ENCODE measurements at regions not wholly inside any gene's neighbourhood (a gene's known extent, or its start where the extent isn't known, plus 50 kb on each side); places are given as distances from the start of the nearest gene placed in this dataset.

- TF ChIP-seq MAX (IDR thresholded peaks at IDR 0.05) (peak; percentile 19), CTBP2 (IDR thresholded peaks at IDR 0.05; ENCODE audit: borderline replicate concordance, insufficient read depth, insufficient read length, low read length) (peak; percentile 96), E2F6 (IDR thresholded peaks at IDR 0.05) (peak; percentile 52; the same call in 1 of the 2 replicates), TBP (IDR thresholded peaks at IDR 0.05; ENCODE audit: low read depth, low read length) (peak; percentile 18; the same call in 1 of the 2 replicates), KDM1A (IDR thresholded peaks at IDR 0.05; ENCODE audit: borderline replicate concordance, low read length) (peak; percentile 63; the same call in 1 of the 2 replicates), CEBPB (IDR thresholded peaks at IDR 0.05; ENCODE audit: low read depth, low read length) (no peak), TAF7 (optimal IDR thresholded peaks at IDR 0.05; ENCODE audit: borderline replicate concordance, low read depth, low read length) (no peak), RFX5 (IDR thresholded peaks at IDR 0.05; ENCODE audit: borderline replicate concordance, low read depth, low read length) (no peak), EZH2 (IDR thresholded peaks at IDR 0.05; ENCODE audit: low read depth, low read length, severe bottlenecking) (peak; percentile 85), ASH2L (IDR thresholded peaks at IDR 0.05; ENCODE audit: low read length) (peak; percentile 75), SP2 (IDR thresholded peaks at IDR 0.05; ENCODE audit: low read length) (no peak), JUND (IDR thresholded peaks at IDR 0.05; ENCODE audit: low read length) (no peak), USF2 (IDR thresholded peaks at IDR 0.05; ENCODE audit: low read length) (no peak), ATF2 (IDR thresholded peaks at IDR 0.05; ENCODE audit: low read length) (no peak), BRCA1 (IDR thresholded peaks at IDR 0.05; ENCODE audit: low read depth, low read length) (no peak), RBBP5 (IDR thresholded peaks at IDR 0.05; ENCODE audit: borderline replicate concordance, low read depth, low read length) (peak; percentile 62; the same call in 1 of the 2 replicates)
Measured at GRCh38 chr10:22477334-22478287, 132.3 kb downstream of the SPAG6 start (continued).
